ENCODE measurements at regions not wholly inside any gene's neighbourhood (a gene's known extent, or its start where the extent isn't known, plus 50 kb on each side); places are given as distances from the start of the nearest gene placed in this dataset.

- POLR2A ChIA-PET: interaction anchor here (0.6 to 0.9 kb wide), 3 partner anchors 75 to 166 kb away, joined by 3 to 6 read pairs (median 3); no protein-coding TSS in a partner anchor
- no peaks in the 10 kb centered on the region for H3K27me3 ChIP-seq (ENCODE audit: control insufficient read depth, insufficient read depth, low read length)
- no peak for TF ChIP-seq CTCF (IDR thresholded peaks at IDR 0.05; ENCODE audit: insufficient read depth, low read depth, low read length)
- H3K4me3 ChIP-seq (ENCODE audit: low read depth, low read length): no peak overlapping the region
- no peaks in the 10 kb centered on the region for H3K36me3 ChIP-seq (ENCODE audit: control insufficient read depth, insufficient read depth, low read length)
- DNase-seq (ENCODE audit: low read depth): no peak
- CTCF ChIA-PET: interaction anchor here (0.7 kb wide), 1 partner anchor 31 kb away, joined by 4 read pairs; no protein-coding TSS in a partner anchor
These were observed 152.3 kb downstream of the SNX18 start for GRCh38 chr5:54669845-54670244.

DNA sequence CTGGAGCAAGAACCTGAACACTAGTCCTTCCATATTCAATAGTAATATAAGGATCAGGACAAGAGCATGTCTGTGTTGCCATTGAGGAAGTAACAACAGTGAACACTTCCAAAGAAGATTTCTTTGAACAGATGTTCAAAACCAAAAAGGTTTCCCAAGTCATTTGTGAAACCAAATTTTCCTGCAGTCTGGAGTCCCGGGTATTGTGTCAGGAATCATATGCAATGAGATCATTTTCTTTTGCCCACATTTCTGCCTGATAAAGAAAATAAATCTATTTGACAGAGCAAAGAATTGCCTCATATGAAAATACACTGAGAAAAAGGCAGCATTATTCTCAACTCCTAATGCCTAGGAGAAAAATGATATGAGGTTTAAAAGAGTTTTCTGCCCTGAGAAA lies 151.7 kb downstream of the SNX18 start:
- Histone ChIP-seq H3K27me3 (ENCODE audit: control insufficient read depth, insufficient read depth, low read length) (no peaks in the 10 kb centered on the region), H3K4me3 (ENCODE audit: low read depth, low read length) (no peak overlapping the region), H3K36me3 (ENCODE audit: control insufficient read depth, insufficient read depth, low read length) (no peaks in the 10 kb centered on the region)
- CTCF ChIA-PET: interaction anchor here (0.6 to 1.3 kb wide), 2 partner anchors 153 to 176 kb away, joined by 3 read pairs; no protein-coding TSS in a partner anchor
- TF ChIP-seq CTCF (IDR thresholded peaks at IDR 0.05; ENCODE audit: insufficient read depth, low read depth, low read length): no peak
- POLR2A ChIA-PET: interaction anchor here (0.6 to 0.9 kb wide), 3 partner anchors 75 to 166 kb away, joined by 3 to 6 read pairs (median 3); no protein-coding TSS in a partner anchor
- no peak for DNase-seq (ENCODE audit: low read depth)

DNA sequence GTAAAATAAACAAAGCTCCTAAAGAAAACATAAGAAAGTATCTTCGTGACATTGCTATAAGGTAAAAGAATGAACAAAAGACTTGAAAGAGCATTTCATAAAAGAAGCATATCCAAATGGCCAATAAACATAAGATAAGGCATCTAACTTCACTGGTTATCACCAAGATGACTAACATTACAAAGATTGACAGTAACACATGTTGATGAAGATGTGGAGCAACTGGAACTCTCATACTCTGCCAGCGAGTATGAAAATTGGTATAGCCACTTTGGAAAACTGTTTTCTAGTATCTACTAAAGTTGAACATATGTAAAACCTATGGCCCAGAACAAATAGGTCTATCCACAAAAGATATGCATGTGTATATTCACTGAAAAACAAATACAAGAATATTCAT lies 150.5 kb downstream of the SNX18 start:
- H3K4me3 ChIP-seq (ENCODE audit: low read depth, low read length): no peak overlapping the region
- no peaks in the 10 kb centered on the region for H3K36me3 ChIP-seq (ENCODE audit: control insufficient read depth, insufficient read depth, low read length)
- H3K27me3 ChIP-seq (ENCODE audit: control insufficient read depth, insufficient read depth, low read length): no peaks in the 10 kb centered on the region
- DNase-seq (ENCODE audit: low read depth): no peak
- ChIA-PET POLR2A (interaction anchor here (0.6 kb wide), 1 partner anchor 177 kb away, joined by 5 read pairs; no protein-coding TSS in a partner anchor), CTCF (interaction anchor here (1.3 kb wide), 1 partner anchor 151 kb away, joined by 3 read pairs; no protein-coding TSS in a partner anchor)
- no peak for TF ChIP-seq CTCF (IDR thresholded peaks at IDR 0.05; ENCODE audit: insufficient read depth, low read depth, low read length)

DNA sequence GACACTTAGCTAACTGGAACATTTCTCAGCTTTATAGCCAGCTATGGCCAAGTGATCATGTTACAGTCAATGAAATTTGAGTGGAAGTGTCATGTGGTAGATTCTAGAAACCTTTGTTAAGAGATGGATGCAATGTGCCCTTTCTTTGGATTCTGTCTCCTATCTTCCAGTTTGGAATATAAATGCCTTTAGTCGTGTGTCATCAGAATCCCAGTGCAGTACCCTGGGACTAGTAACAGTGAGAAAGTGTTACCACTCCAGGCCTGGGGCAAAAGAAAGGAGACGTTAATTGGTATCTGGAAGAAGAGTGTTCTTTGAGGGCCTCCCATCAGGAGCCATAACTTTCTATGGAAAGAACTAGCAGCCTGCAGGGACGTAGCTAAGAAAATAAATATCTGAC lies 149.6 kb downstream of the SNX18 start:
- Histone ChIP-seq H3K27me3 (ENCODE audit: control insufficient read depth, insufficient read depth, low read length) (no peaks in the 10 kb centered on the region), H3K36me3 (ENCODE audit: control insufficient read depth, insufficient read depth, low read length) (no peaks in the 10 kb centered on the region), H3K4me3 (ENCODE audit: low read depth, low read length) (no peak overlapping the region)
- ChIA-PET CTCF (interaction anchor here (1.1 kb wide), 1 partner anchor 178 kb away, joined by 3 read pairs; no protein-coding TSS in a partner anchor), POLR2A (no interaction called here)
- TF ChIP-seq CTCF (IDR thresholded peaks at IDR 0.05; ENCODE audit: insufficient read depth, low read depth, low read length): no peak
- no peak for DNase-seq (ENCODE audit: low read depth)

- no peaks in the 10 kb centered on the region for H3K36me3 ChIP-seq (ENCODE audit: control insufficient read depth, insufficient read depth, low read length)
- DNase-seq (ENCODE audit: low read depth): peak; percentile 84
- CTCF ChIA-PET: interaction anchor here (1.0 kb wide), 1 partner anchor 181 kb away, joined by 3 read pairs; no protein-coding TSS in a partner anchor
- no peak overlapping the region for H3K4me3 ChIP-seq (ENCODE audit: low read depth, low read length)
- H3K27me3 ChIP-seq (ENCODE audit: control insufficient read depth, insufficient read depth, low read length): no peaks in the 10 kb centered on the region
- TF ChIP-seq CTCF (IDR thresholded peaks at IDR 0.05; ENCODE audit: insufficient read depth, low read depth, low read length): no peak
- POLR2A ChIA-PET: no interaction called here
These were observed 146.3 kb downstream of the SNX18 start for GRCh38 chr5:54663866-54664265.
